GM12878 (cell line): ENCODE measurements at regions not wholly inside any gene's neighbourhood (a gene's known extent, or its start where the extent isn't known, plus 50 kb on each side); places are given as distances from the start of the nearest gene placed in this dataset.

ENCODE experiments used
- CREB1 ChIP-seq: IDR thresholded peaks from 2 replicates; pipeline ENCODE4 v1.6.1; 2012; ENCODE audit warnings: low read depth, mild to moderate bottlenecking, inconsistent platforms
- EGR1 ChIP-seq, 2 experiments: IDR thresholded peaks; 1 replicate in 1 of 2; 2 replicates in 1 of 2; pipeline ENCODE4 v1.6.1; 2011 to 2012; ENCODE audit warnings: low read depth in 2 of 2, low read length in 2 of 2, borderline replicate concordance in 1 of 2, mild to moderate bottlenecking in 1 of 2, moderate library complexity in 1 of 2
- NFXL1 ChIP-seq: fragments of 450-650 bp; IDR thresholded peaks from 2 replicates; pipeline ENCODE4 v1.6.1; 2017; ENCODE audit warnings: antibody characterized with exemption, mild to moderate bottlenecking, borderline replicate concordance
- POLR2A ChIP-seq: IDR thresholded peaks from 2 replicates; pipeline ENCODE4 v1.6.1; 2011; ENCODE audit warnings: low read depth, mild to moderate bottlenecking, low read length
- YY1 ChIP-seq: IDR thresholded peaks from 2 replicates; pipeline ENCODE4 v1.6.1; 2011; ENCODE audit warnings: low read depth, mild to moderate bottlenecking, low read length

DNA sequence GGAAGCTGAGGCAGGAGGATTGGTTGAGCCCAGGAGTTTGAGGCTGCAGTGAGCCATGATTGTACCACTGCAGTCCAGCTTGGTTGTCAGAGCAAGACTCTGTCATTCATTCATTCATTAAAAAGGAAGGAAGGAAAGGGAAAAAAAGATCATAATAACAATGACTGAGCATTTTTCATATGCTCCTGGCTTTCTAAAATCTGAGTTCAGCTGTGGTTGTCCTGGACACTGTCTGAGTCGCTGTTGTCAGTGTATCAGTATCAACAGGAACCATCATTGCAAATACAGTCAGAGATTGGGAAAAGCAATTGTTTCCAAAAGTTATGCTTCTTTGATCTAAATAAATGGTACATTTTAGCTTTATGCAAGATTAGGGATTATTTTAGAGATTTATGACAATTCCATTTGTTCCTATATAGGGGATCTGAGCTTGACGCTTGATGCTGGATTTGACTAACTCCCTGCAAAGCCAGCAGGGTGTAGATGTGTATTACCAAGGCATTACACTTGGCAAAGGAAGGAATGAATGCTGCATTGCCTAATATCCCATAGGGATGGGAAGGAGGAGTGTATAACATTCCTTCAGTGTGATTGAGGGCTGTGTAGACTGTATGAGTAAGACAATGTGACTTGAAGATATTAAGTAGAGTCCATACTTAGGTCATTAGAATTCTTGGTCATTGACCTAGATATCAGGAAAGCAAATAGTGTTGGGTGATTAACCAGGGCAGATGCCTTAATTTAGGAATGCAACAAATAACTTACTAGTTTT lies 100.2 kb downstream of the DISP1 start:
- TF ChIP-seq YY1 (no peak), CREB1 (no peak), POLR2A (no peak), NFXL1 (no peak), EGR1 (IDR thresholded peaks at IDR 0.05; ENCODE audit: borderline replicate concordance in 1 of 2, low read depth in 2 of 2, low read length in 2 of 2) (no peak)
